ENCODE measurements at regions not wholly inside any gene's neighbourhood (a gene's known extent, or its start where the extent isn't known, plus 50 kb on each side); places are given as distances from the start of the nearest gene placed in this dataset.

- TF ChIP-seq TAF1 (IDR thresholded peaks at IDR 0.05; ENCODE audit: low read depth) (no peak), EGR1 (IDR thresholded peaks at IDR 0.05) (no peak), EP300 (IDR thresholded peaks at IDR 0.05; ENCODE audit: borderline replicate concordance) (no peak), NFIC (IDR thresholded peaks at IDR 0.05) (no peak), CREB1 (IDR thresholded peaks at IDR 0.05; ENCODE audit: low read depth) (no peak), RAD21 (IDR thresholded peaks at IDR 0.05; ENCODE audit: low read depth) (no peak), TEAD4 (IDR thresholded peaks at IDR 0.05) (no peak), CEBPB (IDR thresholded peaks at IDR 0.05) (no peak), YY1 (IDR thresholded peaks at IDR 0.05; ENCODE audit: low read depth) (no peak), TCF12 (IDR thresholded peaks at IDR 0.05; ENCODE audit: low read depth) (no peak)
- TF ChIP-seq, protein P1, sequence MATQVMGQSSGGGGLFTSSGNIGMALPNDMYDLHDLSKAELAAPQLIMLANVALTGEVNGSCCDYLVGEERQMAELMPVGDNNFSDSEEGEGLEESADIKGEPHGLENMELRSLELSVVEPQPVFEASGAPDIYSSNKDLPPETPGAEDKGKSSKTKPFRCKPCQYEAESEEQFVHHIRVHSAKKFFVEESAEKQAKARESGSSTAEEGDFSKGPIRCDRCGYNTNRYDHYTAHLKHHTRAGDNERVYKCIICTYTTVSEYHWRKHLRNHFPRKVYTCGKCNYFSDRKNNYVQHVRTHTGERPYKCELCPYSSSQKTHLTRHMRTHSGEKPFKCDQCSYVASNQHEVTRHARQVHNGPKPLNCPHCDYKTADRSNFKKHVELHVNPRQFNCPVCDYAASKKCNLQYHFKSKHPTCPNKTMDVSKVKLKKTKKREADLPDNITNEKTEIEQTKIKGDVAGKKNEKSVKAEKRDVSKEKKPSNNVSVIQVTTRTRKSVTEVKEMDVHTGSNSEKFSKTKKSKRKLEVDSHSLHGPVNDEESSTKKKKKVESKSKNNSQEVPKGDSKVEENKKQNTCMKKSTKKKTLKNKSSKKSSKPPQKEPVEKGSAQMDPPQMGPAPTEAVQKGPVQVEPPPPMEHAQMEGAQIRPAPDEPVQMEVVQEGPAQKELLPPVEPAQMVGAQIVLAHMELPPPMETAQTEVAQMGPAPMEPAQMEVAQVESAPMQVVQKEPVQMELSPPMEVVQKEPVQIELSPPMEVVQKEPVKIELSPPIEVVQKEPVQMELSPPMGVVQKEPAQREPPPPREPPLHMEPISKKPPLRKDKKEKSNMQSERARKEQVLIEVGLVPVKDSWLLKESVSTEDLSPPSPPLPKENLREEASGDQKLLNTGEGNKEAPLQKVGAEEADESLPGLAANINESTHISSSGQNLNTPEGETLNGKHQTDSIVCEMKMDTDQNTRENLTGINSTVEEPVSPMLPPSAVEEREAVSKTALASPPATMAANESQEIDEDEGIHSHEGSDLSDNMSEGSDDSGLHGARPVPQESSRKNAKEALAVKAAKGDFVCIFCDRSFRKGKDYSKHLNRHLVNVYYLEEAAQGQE (IDR thresholded peaks at IDR 0.05; ENCODE audit: low read depth), result no peak
- TF ChIP-seq, protein P2, sequence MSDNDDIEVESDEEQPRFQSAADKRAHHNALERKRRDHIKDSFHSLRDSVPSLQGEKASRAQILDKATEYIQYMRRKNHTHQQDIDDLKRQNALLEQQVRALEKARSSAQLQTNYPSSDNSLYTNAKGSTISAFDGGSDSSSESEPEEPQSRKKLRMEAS (IDR thresholded peaks at IDR 0.05), result no peak
- TF ChIP-seq, protein P3, sequence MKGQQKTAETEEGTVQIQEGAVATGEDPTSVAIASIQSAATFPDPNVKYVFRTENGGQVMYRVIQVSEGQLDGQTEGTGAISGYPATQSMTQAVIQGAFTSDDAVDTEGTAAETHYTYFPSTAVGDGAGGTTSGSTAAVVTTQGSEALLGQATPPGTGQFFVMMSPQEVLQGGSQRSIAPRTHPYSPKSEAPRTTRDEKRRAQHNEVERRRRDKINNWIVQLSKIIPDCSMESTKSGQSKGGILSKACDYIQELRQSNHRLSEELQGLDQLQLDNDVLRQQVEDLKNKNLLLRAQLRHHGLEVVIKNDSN (IDR thresholded peaks at IDR 0.05), result no peak
Observed at GRCh38 chr12:125989696-125990095, 924.5 kb downstream of the AACS start.
